K562 (cell line): ENCODE measurements at regions not wholly inside any gene's neighbourhood (a gene's known extent, or its start where the extent isn't known, plus 50 kb on each side); places are given as distances from the start of the nearest gene placed in this dataset.

Experiments used
- ATAC-seq: fragments of 200-7000 bp; cut with Tn5 transposase; 3 replicates; pipeline ENCODE4 v1.9.1; 2020; ENCODE audit warnings: moderate library complexity
- BruUV-seq: library from RNA; stranded (reverse); fragments of 400-500 nt; replicated peaks from 2 replicates; lab custom pipeline; 2021; lab: Mats Ljungman, UMichigan
- CTCF ChIA-PET: fragments of 300-600 bp; formaldehyde crosslinking; extraction: SDS; loops from one replicate; lab custom pipeline; 2021; ENCODE audit warnings: low intra/inter-chr PET ratio; lab: Yijun Ruan, JAX
- POLR2A ChIA-PET: fragments of 300-600, 350-650 bp; sonication (Branson Sonifier 250); formaldehyde crosslinking; extraction: SDS; loops from one replicate; lab custom pipeline; 2021; ENCODE audit warnings: antibody characterized with exemption, inconsistent platforms; lab: Yijun Ruan, JAX
- DNase-seq, 4 experiments: peaks; one replicate each; pipeline versions ENCODE4 v3.0.0 to v3.0.0-alpha.2; 2011 to 2018; ENCODE audit warnings: low spot score in 3 of 4, mixed read lengths in 3 of 4; ENCODE audit errors: extremely low read depth in 1 of 4
- FAIRE-seq: peaks from 2 replicates; lab custom pipeline; 2011; peaks lifted over from hg19 to GRCh38; lab: Jason Lieb, UNC
- H2AFZ ChIP-seq: 2 replicates; pipeline ENCODE4 v1.6.0; 2011; ENCODE audit warnings: low read depth, low read length, control low read depth, inconsistent platforms
- H3K27ac ChIP-seq: fragments of 200-600 bp; 3 replicates; pipeline ENCODE4 v1.8.0; 2011; ENCODE audit warnings: low read depth, mild to moderate bottlenecking, control low read depth, inconsistent platforms, low read length, moderate library complexity, mixed read lengths; ENCODE audit errors: extremely low read depth
- H3K27me3 ChIP-seq, 2 experiments: fragments of 300-600 bp in 1 of 2; 2 replicates in 1 of 2; 3 replicates in 1 of 2; pipeline versions ENCODE4 v1.6.0 to v1.8.0; 2011; ENCODE audit warnings: inconsistent platforms in 2 of 2, low read length in 2 of 2, mild to moderate bottlenecking in 1 of 2, mixed read lengths in 1 of 2, moderate library complexity in 1 of 2; ENCODE audit not compliant: control insufficient read depth in 2 of 2, insufficient read depth in 2 of 2
- H3K36me3 ChIP-seq: fragments of 300-600 bp; 3 replicates; pipeline ENCODE4 v1.8.0; 2011; ENCODE audit warnings: mild to moderate bottlenecking, low read length, inconsistent platforms; ENCODE audit not compliant: control insufficient read depth, insufficient read depth
- H3K4me1 ChIP-seq, 2 experiments: fragments of 200-600 bp in 1 of 2; replicated peaks in 1 of 2; 2 replicates in 1 of 2; 3 replicates in 1 of 2; pipeline versions ENCODE4 v1.5.1 to v1.8.0; 2011; ENCODE audit warnings: inconsistent platforms in 2 of 2, low read length in 2 of 2, mild to moderate bottlenecking in 1 of 2, mixed read lengths in 1 of 2, moderate library complexity in 1 of 2; ENCODE audit not compliant: control insufficient read depth in 2 of 2, insufficient read depth in 2 of 2
- H3K4me2 ChIP-seq: 2 replicates; pipeline ENCODE4 v1.6.1; 2011; ENCODE audit warnings: low read length, control low read depth, inconsistent platforms, mixed read lengths; ENCODE audit not compliant: insufficient read depth
- H3K4me3 ChIP-seq: fragments of 200-600 bp; sonication (generic), shearing (Covaris generic); 2 replicates; pipeline ENCODE4 v1.5.1; 2016; ENCODE audit warnings: control low read depth, inconsistent platforms
- H3K79me2 ChIP-seq: fragments of 200-600 bp; 3 replicates; pipeline ENCODE4 v1.8.0; 2011; ENCODE audit warnings: low read length, inconsistent platforms; ENCODE audit not compliant: control insufficient read depth, insufficient read depth
- H3K9ac ChIP-seq, 2 experiments: 2 replicates each; pipeline versions ENCODE4 v1.6.0 to v1.6.1; 2011; ENCODE audit warnings: low read depth in 2 of 2, low read length in 2 of 2, control low read depth in 1 of 2, inconsistent platforms in 1 of 2, mild to moderate bottlenecking in 1 of 2, mixed read lengths in 1 of 2; ENCODE audit not compliant: insufficient read depth in 1 of 2
- H3K9me1 ChIP-seq: one replicate; pipeline ENCODE4 v1.6.0; 2011; ENCODE audit warnings: inconsistent platforms, mild to moderate bottlenecking, low read length, moderate library complexity; ENCODE audit not compliant: control insufficient read depth, insufficient read depth
- H3K9me3 ChIP-seq: replicated peaks from 2 replicates; pipeline ENCODE4 v1.5.1; 2011; ENCODE audit warnings: low read depth, low read length, inconsistent platforms; ENCODE audit not compliant: control insufficient read depth, insufficient read depth
- H4K20me1 ChIP-seq: replicated peaks from 2 replicates; pipeline ENCODE4 v1.6.1; 2011; ENCODE audit warnings: low read length, inconsistent platforms, mixed read lengths; ENCODE audit not compliant: control insufficient read depth, insufficient read depth
- ATF3 ChIP-seq, 2 experiments: fragments of 450-650 bp in 1 of 2; sonication (generic) in 1 of 2; formaldehyde crosslinking in 1 of 2; IDR thresholded peaks in 1 of 2; conservative IDR thresholded peaks in 1 of 2; 2 replicates each; pipeline versions ENCODE4 v1.6.1 to v1.8.1; 2016 to 2023; ENCODE audit warnings: mild to moderate bottlenecking in 2 of 2, moderate library complexity in 2 of 2, inconsistent platforms in 1 of 2, missing genetic modification reagents in 1 of 2
- BRD9 ChIP-seq: fragments of 450-650 bp; IDR thresholded peaks from 2 replicates; pipeline ENCODE4 v1.6.1; 2018; ENCODE audit warnings: low read depth; ENCODE audit not compliant: partially characterized antibody
- CEBPB ChIP-seq: fragments of 450-650 bp; IDR thresholded peaks from 2 replicates; pipeline ENCODE4 v1.6.1; 2016; ENCODE audit warnings: missing genetic modification characterization, missing compliant biosample characterization
- CEBPG ChIP-seq, 3 experiments: fragments of 200-800 bp in 1 of 3; sonication (Bioruptor generic) in 1 of 3; sonication (generic) in 1 of 3; formaldehyde crosslinking in 1 of 3; IDR thresholded peaks in 2 of 3; conservative IDR thresholded peaks in 1 of 3; 2 replicates each; pipeline versions ENCODE4 v1.6.1 to v1.8.0; 2016 to 2022; ENCODE audit warnings: missing compliant biosample characterization in 2 of 3, missing genetic modification characterization in 2 of 3, mild to moderate bottlenecking in 1 of 3, missing genetic modification reagents in 1 of 3
- HOXB6 ChIP-seq: fragments of 250-450 bp; sonication (Bioruptor Pico); IDR thresholded peaks from 2 replicates; pipeline ENCODE4 v1.5.1; 2022; ENCODE audit warnings: mild to moderate bottlenecking, borderline replicate concordance
- MYBL2 ChIP-seq, 2 experiments: fragments of 450-650 bp in 1 of 2; sonication (generic) in 1 of 2; formaldehyde crosslinking in 1 of 2; IDR thresholded peaks; 2 replicates each; pipeline versions ENCODE4 v1.6.1 to v1.8.1; 2017 to 2022; ENCODE audit warnings: borderline replicate concordance in 1 of 2, inconsistent platforms in 1 of 2, low read depth in 1 of 2, mild to moderate bottlenecking in 1 of 2, missing genetic modification reagents in 1 of 2, moderate library complexity in 1 of 2
- NCOA6 ChIP-seq: fragments of 450-650 bp; IDR thresholded peaks from 2 replicates; pipeline ENCODE4 v1.6.1; 2017; ENCODE audit warnings: mild to moderate bottlenecking
- POLR2A ChIP-seq: fragments of 450-650 bp; conservative IDR thresholded peaks from 2 replicates; pipeline ENCODE4 v1.6.1; 2016
- RBM25 ChIP-seq: fragments of 200-400 bp; formaldehyde crosslinking; IDR thresholded peaks from 2 replicates; pipeline ENCODE4 v1.6.1; 2018; ENCODE audit warnings: low read length, low read depth, moderate library complexity; ENCODE audit not compliant: severe bottlenecking
- STAT5A ChIP-seq: IDR thresholded peaks from 2 replicates; pipeline ENCODE4 v1.6.1; 2012; ENCODE audit warnings: low read length, inconsistent platforms, borderline replicate concordance
- TGIF2 ChIP-seq: sonication (generic); formaldehyde crosslinking; IDR thresholded peaks from 2 replicates; pipeline ENCODE4 v1.8.1; 2022; ENCODE audit warnings: mild to moderate bottlenecking, missing genetic modification reagents, moderate library complexity
- YBX1 ChIP-seq: fragments of 450-650 bp; IDR thresholded peaks from 2 replicates; pipeline ENCODE4 v1.7.1; 2016; ENCODE audit warnings: mild to moderate bottlenecking
- ZBTB34 ChIP-seq: fragments of 250-450 bp; sonication (Bioruptor Pico); IDR thresholded peaks from 2 replicates; pipeline ENCODE4 v1.8.0; 2021; ENCODE audit warnings: mild to moderate bottlenecking, moderate library complexity
- ZNF175 ChIP-seq: fragments of 200-800 bp; sonication (Bioruptor generic); IDR thresholded peaks from 2 replicates; pipeline ENCODE4 v1.6.1; 2016; ENCODE audit warnings: low read depth, mild to moderate bottlenecking, missing genetic modification characterization, missing compliant biosample characterization
- ZNF280A ChIP-seq: fragments of 450-650 bp; IDR thresholded peaks from 2 replicates; pipeline ENCODE4 v1.6.1; 2018; ENCODE audit warnings: mild to moderate bottlenecking, low read depth; ENCODE audit not compliant: partially characterized antibody
- WGBS: fragments of 100-300 bp; shearing (Covaris generic); methylation state at CpG from one replicate; pipeline ENCODE4 v1.1.6; 2016; ENCODE audit warnings: low coverage, mixed read lengths; ENCODE audit not compliant: insufficient coverage; ENCODE audit errors: missing lambda C conversion rate; 5-methylcytosine and 5-hydroxymethylcytosine counted together
- in situ Hi-C: fragments of 300-500 bp; cut with MboI; formaldehyde crosslinking; loops from 4 replicates; pipeline ENCODE4 v1.15.0; 2018; ENCODE audit warnings: inconsistent platforms, mixed read lengths
- intact Hi-C: fragments of 100-400 bp; cut with micrococcal nuclease; formaldehyde crosslinking; loops from 2 replicates; pipeline ENCODE4 v1.14.2; 2022
- TF ChIP-seq, protein P1 (sequence below): fragments of 250-450 bp; sonication (Bioruptor Pico); IDR thresholded peaks from 2 replicates; pipeline ENCODE4 v1.5.0; 2021

GRCh38 chr7:98779800-98780587, 89.8 kb downstream of the TMEM130 start:
- ChIA-PET POLR2A (no interaction called here), CTCF (no interaction called here)
- no peak overlapping the region for H3K9ac ChIP-seq
- 2% methylated on average over 22 of the region's 22 CpGs for WGBS
- FAIRE-seq = no peak
- no peaks in the 10 kb centered on the region for H4K20me1 ChIP-seq
- H3K9me1 ChIP-seq = no peaks in the 10 kb centered on the region
- H2AFZ ChIP-seq = no peak overlapping the region
- DNase-seq = no peak
- H3K4me3 ChIP-seq = no peak overlapping the region
- no peaks in the 10 kb centered on the region for H3K79me2 ChIP-seq
- no peak overlapping the region for H3K4me2 ChIP-seq
- H3K4me1 ChIP-seq = no peaks in the 10 kb centered on the region
- no peak for ATAC-seq
- no peak overlapping the region for H3K27ac ChIP-seq
- H3K9me3 ChIP-seq = no peaks in the 10 kb centered on the region
- in situ Hi-C loops (no loop called here), intact Hi-C loops (no loop called here)
- H3K27me3 ChIP-seq = peaks cover 35 to 68% of the 10 kb centered on the region in 2 experiments; a peak in 4 of 5 replicates
- no peaks in the 10 kb centered on the region for H3K36me3 ChIP-seq
- no TSS peak for BruUV-seq
- TF ChIP-seq POLR2A (no peak), HOXB6 (CRISPR knock-in tag) (no peak), STAT5A (no peak), NCOA6 (no peak), ZBTB34 (CRISPR knock-in tag) (no peak), ATF3 (IDR thresholded peaks at IDR 0.05) (no peak), ATF3 (CRISPR knock-in tag; conservative IDR thresholded peaks at IDR 0.05) (no peak), MYBL2 (IDR thresholded peaks at IDR 0.05; ENCODE audit: low read depth) (no peak), MYBL2 (CRISPR knock-in tag; IDR thresholded peaks at IDR 0.05; ENCODE audit: borderline replicate concordance) (no peak), CEBPB (tag) (peak; percentile 88), YBX1 (no peak), TGIF2 (CRISPR knock-in tag) (no peak), ZNF175 (CRISPR knock-in tag) (no peak), RBM25 (no peak), BRD9 (no peak), CEBPG (CRISPR knock-in tag; IDR thresholded peaks at IDR 0.05) (0 out of 2 replicates have a peak, but pooled peaks have one; percentile 9), CEBPG (tag; conservative IDR thresholded peaks at IDR 0.05 in 1 of 2, IDR thresholded peaks at IDR 0.05 in 1 of 2) (peak; percentile 45 to 75; a peak in 3 of 4 replicates), ZNF280A (no peak)
- TF ChIP-seq, protein P1, sequence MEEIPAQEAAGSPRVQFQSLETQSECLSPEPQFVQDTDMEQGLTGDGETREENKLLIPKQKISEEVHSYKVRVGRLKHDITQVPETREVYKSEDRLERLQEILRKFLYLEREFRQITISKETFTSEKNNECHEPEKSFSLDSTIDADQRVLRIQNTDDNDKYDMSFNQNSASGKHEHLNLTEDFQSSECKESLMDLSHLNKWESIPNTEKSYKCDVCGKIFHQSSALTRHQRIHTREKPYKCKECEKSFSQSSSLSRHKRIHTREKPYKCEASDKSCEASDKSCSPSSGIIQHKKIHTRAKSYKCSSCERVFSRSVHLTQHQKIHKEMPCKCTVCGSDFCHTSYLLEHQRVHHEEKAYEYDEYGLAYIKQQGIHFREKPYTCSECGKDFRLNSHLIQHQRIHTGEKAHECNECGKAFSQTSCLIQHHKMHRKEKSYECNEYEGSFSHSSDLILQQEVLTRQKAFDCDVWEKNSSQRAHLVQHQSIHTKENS (CRISPR knock-in tag) = no peak
